Stimulated activated CD4-positive, alpha-beta T cell treated with anti-CD3 and anti-CD28 coated beads, Interleukin-15, amount 100 ng/mL, for 48 hours (primary cell): ENCODE measurements at regions not wholly inside any gene's neighbourhood (a gene's known extent, or its start where the extent isn't known, plus 50 kb on each side); places are given as distances from the start of the nearest gene placed in this dataset.

Source experiments
- DNase-seq, 2 donors: peaks; one replicate each; pipeline ENCODE4 v3.0.0-alpha.2; 2020; ENCODE audit warnings: low read depth in 2 of 2

GRCh38 chr3:31247850-31248562 lies 284.7 kb upstream of the STT3B start:
- no peak for DNase-seq

- DNase-seq: no peak
These were observed 284.1 kb upstream of the STT3B start for GRCh38 chr3:31248563-31248992.

GRCh38 chr3:31249545-31249944 lies 283.2 kb upstream of the STT3B start:
- no peak for DNase-seq

- no peak for DNase-seq
These were observed 282.5 kb upstream of the STT3B start for GRCh38 chr3:31250116-31250777.

GRCh38 chr3:31251083-31251482 lies 281.6 kb upstream of the STT3B start:
- no peak for DNase-seq

- no peak for DNase-seq
These were observed 280.2 kb upstream of the STT3B start for GRCh38 chr3:31252216-31253185.

GRCh38 chr3:31253782-31254181 lies 278.9 kb upstream of the STT3B start:
- DNase-seq: no peak

- DNase-seq: no peak
These were observed 278.2 kb upstream of the STT3B start for GRCh38 chr3:31254483-31254882.

GRCh38 chr3:31255007-31255581 lies 277.6 kb upstream of the STT3B start:
- DNase-seq: no peak

- DNase-seq: no peak
These were observed 270.5 kb upstream of the STT3B start for GRCh38 chr3:31262201-31262600.

GRCh38 chr3:31263897-31264296 lies 268.8 kb upstream of the STT3B start:
- no peak for DNase-seq

GRCh38 chr3:31265646-31266428 lies 266.9 kb upstream of the STT3B start:
- DNase-seq: no peak

- no peak for DNase-seq
These were observed 263.9 kb upstream of the STT3B start for GRCh38 chr3:31268868-31269267.

GRCh38 chr3:31270010-31270409 lies 262.7 kb upstream of the STT3B start:
- no peak for DNase-seq

GRCh38 chr3:31274326-31275024 lies 258.2 kb upstream of the STT3B start:
- no peak for DNase-seq

GRCh38 chr3:31275038-31275572 lies 257.6 kb upstream of the STT3B start:
- no peak for DNase-seq

GRCh38 chr3:31275583-31275982 lies 257.1 kb upstream of the STT3B start:
- DNase-seq: no peak

- no peak for DNase-seq
These were observed 255.1 kb upstream of the STT3B start for GRCh38 chr3:31277582-31277981.

GRCh38 chr3:31278532-31278931 lies 254.2 kb upstream of the STT3B start:
- no peak for DNase-seq

- DNase-seq: no peak
These were observed 247.9 kb upstream of the STT3B start for GRCh38 chr3:31284776-31285175.
